Duodenal mucosa (tissue), 2 donors: ENCODE measurements at regions not wholly inside any gene's neighbourhood (a gene's known extent, or its start where the extent isn't known, plus 50 kb on each side); places are given as distances from the start of the nearest gene placed in this dataset.
"Not testable (repeated sequence)": the region's sequence is repeated elsewhere in the genome, so short reads cannot be mapped to it uniquely, and the experiment has no call there.

ENCODE experiments used
- H3K27ac ChIP-seq: one replicate; pipeline ENCODE4 v1.7.0; 2013; ENCODE audit warnings: low read depth, low read length
- H3K27me3 ChIP-seq, 2 donors: one replicate each; pipeline ENCODE4 v1.7.0; 2013; ENCODE audit warnings: low read length in 2 of 2, control low read depth in 1 of 2; ENCODE audit not compliant: insufficient read depth in 2 of 2, control insufficient read depth in 1 of 2
- H3K36me3 ChIP-seq, 2 donors: one replicate each; pipeline ENCODE4 v1.7.0; 2013; ENCODE audit warnings: low read length in 2 of 2, control low read depth in 1 of 2; ENCODE audit not compliant: insufficient read depth in 2 of 2, control insufficient read depth in 1 of 2
- H3K4me1 ChIP-seq, 2 donors: one replicate each; pipeline ENCODE4 v1.7.0; 2013; ENCODE audit warnings: low read length in 2 of 2, control low read depth in 1 of 2; ENCODE audit not compliant: insufficient read depth in 2 of 2, control insufficient read depth in 1 of 2
- H3K4me3 ChIP-seq, 2 donors: one replicate each; pipeline ENCODE4 v1.7.0; 2013; ENCODE audit warnings: low read length in 2 of 2, low read depth in 1 of 2
- H3K9ac ChIP-seq, 2 donors: one replicate each; pipeline ENCODE4 v1.7.0; 2013; ENCODE audit warnings: low read length in 2 of 2, low read depth in 1 of 2
- H3K9me3 ChIP-seq, 2 donors: one replicate each; pipeline ENCODE4 v1.7.0; 2013; ENCODE audit warnings: low read length in 2 of 2, control low read depth in 1 of 2; ENCODE audit not compliant: control insufficient read depth in 1 of 2

DNA sequence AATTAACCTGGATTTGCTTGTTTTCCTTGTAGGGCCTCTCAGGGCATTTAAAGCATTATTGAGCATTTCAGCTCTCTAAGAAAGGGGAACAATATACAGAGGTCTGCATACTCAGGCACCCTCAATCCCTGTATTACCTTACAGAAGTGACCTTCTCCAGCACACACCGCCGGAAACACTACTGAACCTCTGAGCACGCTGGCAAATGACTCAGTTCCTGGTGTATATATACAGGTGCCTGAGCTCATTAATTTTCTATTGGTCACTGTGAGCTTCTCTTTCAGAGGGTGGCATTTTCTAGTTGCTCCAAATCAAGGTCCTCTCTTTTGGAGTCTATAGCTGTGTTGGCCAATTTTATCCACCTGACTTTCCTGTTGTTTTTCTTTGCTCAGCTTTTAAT, 85.2 kb upstream of the COPS8 start:
- no peaks in the 10 kb centered on the region for H3K9me3 ChIP-seq
- no peak overlapping the region for H3K4me3 ChIP-seq

DNA sequence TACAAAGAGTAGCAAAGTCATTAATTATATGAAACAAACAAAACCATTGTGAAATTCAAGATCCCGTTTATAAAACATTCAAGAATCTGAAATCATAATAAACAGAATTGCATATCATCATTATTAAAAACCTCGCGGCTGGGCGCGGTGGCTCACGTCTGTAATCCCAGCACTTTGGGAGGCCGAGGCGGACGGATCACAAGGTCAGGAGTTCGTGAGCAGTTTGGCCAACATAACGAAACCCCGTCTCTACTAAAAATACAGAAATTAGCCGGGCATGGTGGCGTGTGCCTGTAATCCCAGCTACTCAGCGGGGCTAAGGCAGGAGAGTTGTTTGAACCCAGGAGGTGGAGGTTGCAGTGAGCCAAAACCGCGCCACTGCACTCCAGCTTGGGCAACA, 80.3 kb upstream of the COPS8 start:
- not testable (repeated sequence) for H3K4me3 ChIP-seq, H3K27me3 ChIP-seq, H3K27ac ChIP-seq, H3K36me3 ChIP-seq, H3K9ac ChIP-seq, H3K9me3 ChIP-seq, H3K4me1 ChIP-seq

More for the DNA sequence above, 85.2 kb upstream of the COPS8 start:
- Histone ChIP-seq H3K27me3 (peaks cover 0 to 5% of the 10 kb centered on the region in 2 donors), H3K36me3 (no peaks in the 10 kb centered on the region), H3K27ac (no peak overlapping the region), H3K4me1 (no peaks in the 10 kb centered on the region), H3K9ac (no peak overlapping the region)

DNA sequence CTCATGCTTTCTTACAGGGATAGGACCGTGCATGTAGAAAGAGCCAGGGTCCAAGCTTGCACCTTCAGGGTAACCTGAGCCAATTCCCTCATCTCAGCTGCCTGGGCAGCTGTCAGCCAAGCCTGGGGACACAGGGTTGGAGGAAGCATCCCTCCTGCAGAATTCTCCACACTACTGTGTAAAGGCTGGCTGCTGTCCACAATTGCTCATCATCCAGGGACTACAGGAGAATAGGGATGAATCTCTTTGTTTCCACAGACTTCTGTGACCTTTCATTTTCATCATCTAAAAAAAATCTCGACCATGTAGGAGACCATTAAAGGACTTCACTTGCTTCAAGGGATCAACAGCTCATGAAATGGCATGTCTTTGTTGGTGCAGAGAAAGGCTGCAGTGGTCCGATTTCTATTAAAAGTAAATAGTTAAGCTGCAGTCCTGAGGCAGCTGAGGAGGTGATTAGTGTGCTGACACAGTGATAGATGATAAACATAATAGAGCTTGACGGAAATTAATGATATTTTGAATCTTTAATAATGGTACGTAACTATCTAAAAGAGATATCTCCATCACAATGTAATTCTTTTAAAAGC, 74.4 kb upstream of the COPS8 start:
- Histone ChIP-seq H3K4me3 (no peak overlapping the region), H3K9me3 (no peaks in the 10 kb centered on the region), H3K27ac (no peak overlapping the region), H3K27me3 (no peaks in the 10 kb centered on the region), H3K36me3 (no peaks in the 10 kb centered on the region), H3K4me1 (peaks cover 5 to 8% of the 10 kb centered on the region in 2 donors), H3K9ac (no peak overlapping the region)

DNA sequence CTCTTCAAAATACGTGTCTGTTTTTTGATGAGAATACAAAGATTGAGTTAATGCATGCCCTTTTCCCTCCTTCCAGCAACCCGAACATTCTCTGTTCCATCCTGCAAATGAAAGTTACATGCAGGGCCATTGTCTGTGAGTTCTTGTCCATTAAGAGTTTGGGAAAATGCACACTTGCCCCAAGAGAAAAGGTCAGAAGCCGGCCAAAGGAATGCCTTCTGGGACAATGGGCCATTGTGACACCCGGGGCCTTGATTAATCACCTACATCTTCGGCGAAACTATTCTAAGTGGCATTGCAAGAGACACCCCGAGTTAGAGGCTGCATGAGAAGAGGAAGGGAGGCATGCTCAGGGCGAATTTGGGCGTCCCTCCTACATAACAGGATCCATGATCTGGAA, 73.7 kb upstream of the COPS8 start:
- H3K9me3 ChIP-seq, result no peaks in the 10 kb centered on the region
- no peak overlapping the region for H3K27ac ChIP-seq
- no peak overlapping the region for H3K4me3 ChIP-seq
- H3K9ac ChIP-seq, result no peak overlapping the region
- H3K4me1 ChIP-seq, result peaks cover 5 to 8% of the 10 kb centered on the region in 2 donors
- no peaks in the 10 kb centered on the region for H3K27me3 ChIP-seq
- no peaks in the 10 kb centered on the region for H3K36me3 ChIP-seq

DNA sequence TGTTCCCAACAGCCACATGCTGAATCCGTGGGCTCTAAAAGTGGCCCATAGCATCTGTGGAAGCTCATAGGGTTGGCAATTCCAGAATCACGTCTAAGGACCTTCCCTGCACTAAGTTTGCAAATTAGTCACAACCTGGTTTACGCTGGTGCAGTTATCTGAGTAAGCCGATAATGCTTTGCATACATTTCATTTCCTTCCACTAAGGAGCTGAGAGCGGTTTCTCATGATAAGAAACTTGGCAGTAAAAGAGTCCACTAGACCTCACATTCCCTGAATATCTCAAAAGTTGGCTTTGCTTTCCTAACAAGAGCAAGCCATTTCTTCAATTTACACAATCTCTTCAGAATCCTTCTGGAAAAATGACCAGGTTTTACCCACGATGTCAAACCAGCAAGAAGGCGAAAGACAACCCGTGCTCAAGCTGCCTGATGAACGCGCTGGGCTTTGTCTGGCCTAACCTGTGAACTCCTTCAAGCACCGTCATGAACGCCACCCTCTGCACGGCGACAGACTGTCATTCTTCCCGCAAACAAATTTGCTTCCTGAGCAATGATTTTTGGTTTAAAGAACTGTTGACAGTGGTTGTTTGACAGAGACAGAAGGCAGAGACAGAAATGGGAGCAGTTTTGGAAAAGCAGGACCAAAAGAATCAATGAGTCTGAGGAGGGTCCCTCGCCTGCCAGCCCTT, 73.0 kb upstream of the COPS8 start:
- no peak overlapping the region for H3K9ac ChIP-seq
- no peaks in the 10 kb centered on the region for H3K27me3 ChIP-seq
- H3K4me3 ChIP-seq, result no peak overlapping the region
- peaks cover 5 to 8% of the 10 kb centered on the region in 2 donors for H3K4me1 ChIP-seq
- no peak overlapping the region for H3K27ac ChIP-seq
- no peaks in the 10 kb centered on the region for H3K9me3 ChIP-seq
- no peaks in the 10 kb centered on the region for H3K36me3 ChIP-seq

DNA sequence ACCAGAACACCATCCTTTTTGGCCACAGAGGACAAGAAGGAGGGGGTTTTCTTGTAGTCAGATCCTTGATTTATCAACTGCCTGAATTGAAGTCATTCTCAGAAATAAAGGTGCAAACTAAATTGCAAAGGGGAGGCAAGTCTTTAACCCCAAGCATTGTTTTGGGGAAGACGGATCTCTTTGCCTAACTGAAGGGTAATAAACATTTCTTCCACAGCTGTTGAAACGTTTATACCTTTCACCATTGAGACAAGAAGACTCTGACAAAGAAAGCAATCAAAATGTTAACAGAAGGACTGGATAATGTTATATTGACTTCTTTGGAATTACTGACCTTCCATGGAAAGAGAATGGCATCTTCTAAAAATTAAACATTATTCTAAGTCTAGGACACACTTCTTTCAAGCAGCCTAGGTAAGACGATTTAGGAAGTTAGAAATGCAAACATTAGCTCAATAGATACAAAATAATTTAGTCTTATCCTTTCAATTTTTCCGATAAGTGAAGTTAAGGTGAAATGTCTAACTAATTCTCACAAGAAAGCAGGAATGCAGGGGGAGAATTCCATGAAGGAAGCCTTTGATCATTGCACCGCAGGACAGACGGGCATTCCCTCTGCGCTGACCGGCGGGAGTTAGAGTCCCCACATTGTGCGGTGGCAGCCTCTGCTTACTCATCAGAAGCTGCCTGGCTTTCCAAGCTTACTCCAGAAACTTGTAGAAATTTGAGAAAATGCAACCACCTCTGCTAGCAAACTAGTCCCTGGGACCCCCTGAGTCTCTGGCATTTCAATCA, 69.4 kb upstream of the COPS8 start:
- H3K36me3 ChIP-seq, result no peaks in the 10 kb centered on the region
- H3K27ac ChIP-seq, result no peak overlapping the region
- no peak overlapping the region for H3K9ac ChIP-seq

DNA sequence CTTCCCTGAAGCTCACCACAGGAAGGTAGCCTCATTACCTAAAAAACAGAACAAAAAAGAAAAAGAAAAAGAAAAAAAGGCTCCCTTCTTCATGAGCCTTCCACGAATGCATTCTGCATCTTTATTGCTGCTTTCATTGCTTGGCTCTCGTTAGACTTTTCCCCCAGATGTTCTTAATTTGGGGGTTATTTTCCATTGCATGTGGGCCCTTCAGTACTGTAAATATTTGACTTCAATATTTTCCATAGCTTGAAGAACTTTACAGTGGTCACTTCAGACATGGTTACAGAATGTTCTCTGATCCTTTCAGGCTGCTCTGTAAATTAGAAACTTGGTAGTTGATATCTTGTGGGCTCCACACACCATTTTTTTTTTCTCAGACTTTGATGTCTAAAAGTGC, 65.6 kb upstream of the COPS8 start:
- H3K4me3 ChIP-seq, result no peak overlapping the region
- no peak overlapping the region for H3K27ac ChIP-seq
- peaks cover 0 to 7% of the 10 kb centered on the region in 2 donors for H3K9me3 ChIP-seq
- no peaks in the 10 kb centered on the region for H3K36me3 ChIP-seq
- H3K4me1 ChIP-seq, result no peaks in the 10 kb centered on the region
- no peaks in the 10 kb centered on the region for H3K27me3 ChIP-seq
- H3K9ac ChIP-seq, result no peak overlapping the region

More for the DNA sequence above, 69.4 kb upstream of the COPS8 start:
- Histone ChIP-seq H3K27me3 (no peaks in the 10 kb centered on the region), H3K4me3 (no peak overlapping the region), H3K4me1 (peaks cover 5 to 8% of the 10 kb centered on the region in 2 donors), H3K9me3 (no peaks in the 10 kb centered on the region)

DNA sequence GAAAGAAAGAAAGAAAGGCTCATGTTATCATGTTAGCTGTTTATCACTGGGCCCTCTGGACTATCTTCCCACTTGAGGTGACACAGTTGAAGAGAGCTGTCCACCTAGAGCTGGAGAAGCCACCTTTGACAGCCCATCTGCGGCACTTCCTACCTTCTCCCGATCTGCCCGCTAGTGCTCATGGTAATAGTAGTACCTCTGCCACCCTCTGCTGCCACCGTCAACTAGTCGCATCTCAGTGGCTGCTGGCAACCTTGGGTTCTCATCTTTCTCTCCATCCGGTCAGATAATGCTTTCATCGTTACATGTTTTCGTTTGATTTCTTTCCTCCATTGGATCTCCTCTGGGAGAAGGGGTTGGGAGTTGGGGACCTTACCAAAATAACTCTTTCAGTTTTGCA, 63.2 kb upstream of the COPS8 start:
- Histone ChIP-seq H3K9me3 (peaks cover 0 to 7% of the 10 kb centered on the region in 2 donors), H3K4me1 (peaks cover 6 to 13% of the 10 kb centered on the region in 2 donors), H3K9ac (no peak overlapping the region), H3K27ac (no peak overlapping the region), H3K36me3 (no peaks in the 10 kb centered on the region), H3K27me3 (no peaks in the 10 kb centered on the region), H3K4me3 (no peak overlapping the region)

DNA sequence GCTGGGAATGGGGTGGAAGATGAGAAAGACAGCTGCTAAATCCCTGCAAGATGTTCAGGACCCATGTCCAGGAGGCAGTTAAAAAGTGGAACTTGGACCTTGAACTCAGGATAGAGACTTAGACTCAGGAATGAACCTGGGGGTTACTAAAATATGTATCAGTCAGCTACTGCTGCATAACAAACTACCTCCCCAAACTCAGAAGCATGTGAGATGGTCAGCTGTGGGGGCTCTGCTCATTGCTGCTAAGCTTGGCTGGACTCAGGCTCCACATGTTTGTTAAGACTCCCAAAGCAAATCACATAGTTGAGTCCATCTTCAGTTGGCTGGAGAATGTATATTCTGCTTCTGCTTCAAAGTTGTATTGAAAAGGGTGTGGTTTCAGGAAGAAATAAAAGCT, 61.4 kb upstream of the COPS8 start:
- Histone ChIP-seq H3K27me3 (no peaks in the 10 kb centered on the region), H3K9ac (no peak overlapping the region), H3K27ac (no peak overlapping the region), H3K36me3 (no peaks in the 10 kb centered on the region), H3K4me1 (peaks cover 6 to 13% of the 10 kb centered on the region in 2 donors), H3K4me3 (no peak overlapping the region), H3K9me3 (peaks cover 0 to 7% of the 10 kb centered on the region in 2 donors)
